Osteoblast (primary cell): ENCODE measurements at regions not wholly inside any gene's neighbourhood (a gene's known extent, or its start where the extent isn't known, plus 50 kb on each side); places are given as distances from the start of the nearest gene placed in this dataset.

Experiments
- DNase-seq: peaks from one replicate; pipeline ENCODE4 v3.0.0; 2011; ENCODE audit warnings: low spot score, mixed read lengths; ENCODE audit not compliant: insufficient read length; ENCODE audit errors: missing footprints
- H2AFZ ChIP-seq: 2 replicates; pipeline ENCODE4 v1.6.0; 2011; ENCODE audit warnings: mild to moderate bottlenecking, low read length
- H3K27ac ChIP-seq: 2 replicates; pipeline ENCODE4 v1.5.1; 2011; ENCODE audit warnings: mild to moderate bottlenecking, low read depth, low read length, moderate library complexity
- H3K27me3 ChIP-seq: 2 replicates; pipeline ENCODE4 v1.6.0; 2012; ENCODE audit warnings: mild to moderate bottlenecking, control low read depth, inconsistent platforms, low read length, moderate library complexity; ENCODE audit not compliant: insufficient read depth
- H3K36me3 ChIP-seq: 2 replicates; pipeline ENCODE4 v1.5.1; 2011; ENCODE audit warnings: mild to moderate bottlenecking, low read length, control low read depth, moderate library complexity; ENCODE audit not compliant: insufficient read depth
- H3K4me1 ChIP-seq: 2 replicates; pipeline ENCODE4 v1.5.1; 2011; ENCODE audit warnings: mild to moderate bottlenecking, low read length, control low read depth, moderate library complexity; ENCODE audit not compliant: insufficient read depth
- H3K4me2 ChIP-seq: 2 replicates; pipeline ENCODE4 v1.6.0; 2011; ENCODE audit warnings: mild to moderate bottlenecking, low read length; ENCODE audit not compliant: insufficient read depth
- H3K4me3 ChIP-seq: fragments of 200-600 bp; sonication (generic); 3 replicates; pipeline ENCODE4 v1.5.1; 2012; ENCODE audit warnings: mild to moderate bottlenecking, low read length, inconsistent platforms; ENCODE audit not compliant: insufficient read depth
- H3K79me2 ChIP-seq: 2 replicates; pipeline ENCODE4 v1.6.0; 2012; ENCODE audit warnings: mild to moderate bottlenecking, low read length, control low read depth, inconsistent platforms; ENCODE audit not compliant: insufficient read depth
- H3K9me3 ChIP-seq: 2 replicates; pipeline ENCODE4 v1.5.1; 2011; ENCODE audit warnings: low read depth, low read length, control low read depth
- H4K20me1 ChIP-seq: 2 replicates; pipeline ENCODE4 v1.6.0; 2012; ENCODE audit warnings: mild to moderate bottlenecking, low read length, control low read depth; ENCODE audit not compliant: insufficient read depth
- CTCF ChIP-seq: IDR thresholded peaks from 2 replicates; pipeline ENCODE4 v1.5.1; 2011; ENCODE audit warnings: mild to moderate bottlenecking, low read depth, low read length, moderate library complexity; ENCODE audit errors: extremely low read depth

GRCh38 chr9:129341987-129342348 is 163.9 kb upstream of the IER5L start:
- no peaks in the 10 kb centered on the region for H3K27me3 ChIP-seq
- H3K4me3 ChIP-seq = no peak overlapping the region
- no peak overlapping the region for H3K4me2 ChIP-seq
- H3K27ac ChIP-seq = no peak overlapping the region
- peaks cover 5% of the 10 kb centered on the region for H3K36me3 ChIP-seq
- no peak for TF ChIP-seq CTCF
- no peak overlapping the region for H2AFZ ChIP-seq
- H3K4me1 ChIP-seq = peaks cover 19% of the 10 kb centered on the region
- DNase-seq = no peak
- no peaks in the 10 kb centered on the region for H3K79me2 ChIP-seq
- H4K20me1 ChIP-seq = no peaks in the 10 kb centered on the region
- no peaks in the 10 kb centered on the region for H3K9me3 ChIP-seq

DNA sequence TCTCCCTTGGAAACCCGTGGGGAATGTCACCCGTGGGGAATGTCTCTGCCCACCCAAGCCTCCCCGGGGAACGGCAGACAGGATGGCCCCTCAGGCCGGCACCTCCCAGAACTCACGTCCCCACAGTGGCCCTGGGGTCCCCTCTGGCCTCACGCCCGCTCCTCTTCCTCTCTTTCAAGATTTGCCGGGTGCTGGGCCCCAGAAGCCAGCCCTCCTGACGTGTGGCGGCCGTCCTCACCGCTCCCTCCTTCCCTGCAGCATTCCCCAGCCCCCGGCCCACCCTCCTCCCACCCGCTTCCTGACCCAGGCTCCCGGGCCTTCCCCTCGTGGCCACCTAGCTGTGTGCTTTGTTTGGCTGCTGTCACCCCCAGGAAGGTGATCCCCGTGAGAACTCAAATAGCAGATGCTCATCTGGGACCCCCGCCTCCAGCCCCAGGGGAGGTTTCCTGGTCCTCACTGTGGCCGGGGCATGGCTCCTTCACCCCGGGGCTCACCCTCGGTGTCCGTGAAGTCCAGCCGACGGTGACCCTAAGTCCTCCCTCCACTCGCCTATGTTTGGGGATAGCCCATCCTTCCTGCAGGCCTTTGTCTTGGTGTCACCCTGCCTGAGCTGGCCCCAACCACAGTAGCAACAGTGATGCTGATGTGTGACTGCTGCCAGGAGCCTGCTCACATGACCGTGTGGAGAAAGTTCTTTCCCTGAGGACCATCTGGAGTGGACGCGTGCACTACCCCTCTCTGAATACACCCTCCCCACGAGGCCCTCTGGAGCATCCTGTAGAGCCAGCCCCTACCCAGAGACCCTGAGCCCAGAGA is 163.3 kb upstream of the IER5L start:
- no peaks in the 10 kb centered on the region for H3K9me3 ChIP-seq
- no peak overlapping the region for H2AFZ ChIP-seq
- H3K27me3 ChIP-seq = no peaks in the 10 kb centered on the region
- TF ChIP-seq CTCF = no peak
- H3K27ac ChIP-seq = no peak overlapping the region
- DNase-seq = peak; percentile 56
- no peak overlapping the region for H3K4me2 ChIP-seq
- H3K4me1 ChIP-seq = peaks cover 23% of the 10 kb centered on the region
- H3K4me3 ChIP-seq = no peak overlapping the region
- no peaks in the 10 kb centered on the region for H3K79me2 ChIP-seq
- H4K20me1 ChIP-seq = no peaks in the 10 kb centered on the region
- H3K36me3 ChIP-seq = peaks cover 5% of the 10 kb centered on the region

- TF ChIP-seq CTCF = no peak
- H3K4me3 ChIP-seq = no peak overlapping the region
- no peak overlapping the region for H2AFZ ChIP-seq
Observed at GRCh38 chr9:129340427-129341170, 162.5 kb upstream of the IER5L start.

GRCh38 chr9:129339539-129340157 is 161.6 kb upstream of the IER5L start:
- Histone ChIP-seq H4K20me1 (no peaks in the 10 kb centered on the region), H3K4me3 (no peak overlapping the region), H3K79me2 (no peaks in the 10 kb centered on the region), H3K27me3 (no peaks in the 10 kb centered on the region), H3K9me3 (no peaks in the 10 kb centered on the region), H3K27ac (peak overlapping the region; percentile 4), H3K4me2 (peak overlapping the region; percentile 2), H3K36me3 (peaks cover 5% of the 10 kb centered on the region), H2AFZ (peak overlapping the region; percentile 24), H3K4me1 (peaks cover 40% of the 10 kb centered on the region)
- no peak for TF ChIP-seq CTCF
- peak; percentile 66 for DNase-seq

More at GRCh38 chr9:129340427-129341170, 162.5 kb upstream of the IER5L start:
- DNase-seq = no peak
- peaks cover 30% of the 10 kb centered on the region for H3K4me1 ChIP-seq
- H3K27me3 ChIP-seq = no peaks in the 10 kb centered on the region
- H3K27ac ChIP-seq = no peak overlapping the region
- H3K36me3 ChIP-seq = peaks cover 5% of the 10 kb centered on the region
- no peaks in the 10 kb centered on the region for H3K79me2 ChIP-seq
- no peaks in the 10 kb centered on the region for H3K9me3 ChIP-seq
- H4K20me1 ChIP-seq = no peaks in the 10 kb centered on the region
- no peak overlapping the region for H3K4me2 ChIP-seq
